Left lung (tissue), 4 donors: ENCODE measurements at regions not wholly inside any gene's neighbourhood (a gene's known extent, or its start where the extent isn't known, plus 50 kb on each side); places are given as distances from the start of the nearest gene placed in this dataset.

Experiments used
- ATAC-seq: fragments of 200-7000 bp; cut with Tn5 transposase; one replicate; pipeline ENCODE4 v1.9.1; 2020; ENCODE audit warnings: moderate library complexity
- DNase-seq, 4 donors: peaks; one replicate each; pipeline ENCODE4 v3.0.0-alpha.2; 2013 to 2020
- H3K27ac ChIP-seq, 2 donors: fragments of 200-600 bp; sonication (generic) in 1 of 2; one replicate each; pipeline versions ENCODE4 v1.5.0 to v1.8.0; 2020 to 2021
- H3K27me3 ChIP-seq, 2 donors: fragments of 200-600 bp; sonication (generic) in 1 of 2; one replicate each; pipeline versions ENCODE4 v1.5.0 to v1.8.0; 2020 to 2021
- H3K36me3 ChIP-seq, 2 donors: fragments of 200-600 bp; sonication (generic) in 1 of 2; one replicate each; pipeline versions ENCODE4 v1.5.0 to v1.8.0; 2020 to 2021
- H3K4me1 ChIP-seq, 2 donors: fragments of 200-600 bp; one replicate each; pipeline ENCODE4 v1.8.0; 2021
- H3K4me3 ChIP-seq, 2 donors: fragments of 200-600 bp; sonication (generic) in 1 of 2; one replicate each; pipeline versions ENCODE4 v1.5.0 to v1.8.0; 2020 to 2021; ENCODE audit warnings: mild to moderate bottlenecking in 1 of 2
- H3K9me3 ChIP-seq, 2 donors: fragments of 200-600 bp; sonication (generic) in 1 of 2; one replicate each; pipeline versions ENCODE4 v1.5.0 to v1.8.0; 2020 to 2021
- intact Hi-C, 2 donors: fragments of 100-400 bp; cut with DNase I; formaldehyde crosslinking; loops; one replicate each; pipeline versions ENCODE4 v1.11.2 to v1.14.2; 2022
- TF ChIP-seq, protein P1 (sequence below), 2 donors: fragments of 200-600 bp; sonication (generic) in 1 of 2; IDR thresholded peaks; one replicate each; pipeline versions ENCODE4 v1.5.0 to v1.8.0; 2021; ENCODE audit warnings: antibody characterized with exemption in 2 of 2
- donor health status: DM: no; HTN: yes; CAD: no.
- donor health status: DM: no; HTN: no; CAD: no.

DNA sequence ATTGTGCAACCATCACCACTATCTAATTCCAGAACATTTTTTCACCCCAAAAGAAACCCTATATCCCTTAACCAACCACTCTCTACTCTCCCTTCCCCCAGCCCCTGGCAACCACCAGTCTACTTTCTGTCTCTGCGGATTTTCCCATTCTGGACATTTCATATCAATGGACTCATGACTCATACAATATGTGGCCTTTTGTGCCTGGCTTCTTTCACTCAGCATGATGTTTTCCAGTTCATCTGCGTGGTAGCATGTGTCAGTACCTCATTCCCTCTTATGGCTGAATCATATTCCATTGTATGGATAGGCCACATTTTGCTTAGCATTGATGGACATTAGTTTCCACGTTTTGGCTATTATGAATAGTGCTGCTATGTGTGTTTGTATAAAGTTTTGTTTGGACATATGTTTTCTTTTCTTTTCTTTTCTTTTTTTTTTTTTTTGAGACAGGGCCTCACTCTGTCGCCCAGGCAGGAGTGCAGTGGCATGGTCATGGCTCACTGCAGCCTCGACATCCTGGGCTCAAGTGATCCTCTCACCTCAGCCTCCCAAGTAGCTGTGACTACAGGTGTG lies 335.4 kb downstream of the BCOR start:
- H3K4me3 ChIP-seq: no peak overlapping the region
- no peaks in the 10 kb centered on the region for H3K4me1 ChIP-seq
- H3K9me3 ChIP-seq: no peaks in the 10 kb centered on the region
- H3K27ac ChIP-seq: no peak overlapping the region
- no peak for DNase-seq
- TF ChIP-seq, protein P1, sequence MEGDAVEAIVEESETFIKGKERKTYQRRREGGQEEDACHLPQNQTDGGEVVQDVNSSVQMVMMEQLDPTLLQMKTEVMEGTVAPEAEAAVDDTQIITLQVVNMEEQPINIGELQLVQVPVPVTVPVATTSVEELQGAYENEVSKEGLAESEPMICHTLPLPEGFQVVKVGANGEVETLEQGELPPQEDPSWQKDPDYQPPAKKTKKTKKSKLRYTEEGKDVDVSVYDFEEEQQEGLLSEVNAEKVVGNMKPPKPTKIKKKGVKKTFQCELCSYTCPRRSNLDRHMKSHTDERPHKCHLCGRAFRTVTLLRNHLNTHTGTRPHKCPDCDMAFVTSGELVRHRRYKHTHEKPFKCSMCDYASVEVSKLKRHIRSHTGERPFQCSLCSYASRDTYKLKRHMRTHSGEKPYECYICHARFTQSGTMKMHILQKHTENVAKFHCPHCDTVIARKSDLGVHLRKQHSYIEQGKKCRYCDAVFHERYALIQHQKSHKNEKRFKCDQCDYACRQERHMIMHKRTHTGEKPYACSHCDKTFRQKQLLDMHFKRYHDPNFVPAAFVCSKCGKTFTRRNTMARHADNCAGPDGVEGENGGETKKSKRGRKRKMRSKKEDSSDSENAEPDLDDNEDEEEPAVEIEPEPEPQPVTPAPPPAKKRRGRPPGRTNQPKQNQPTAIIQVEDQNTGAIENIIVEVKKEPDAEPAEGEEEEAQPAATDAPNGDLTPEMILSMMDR (IDR thresholded peaks at IDR 0.05): no peak
- ATAC-seq: no peak
- H3K36me3 ChIP-seq: no peaks in the 10 kb centered on the region
- intact Hi-C loops: no loop called here
- H3K27me3 ChIP-seq: no peaks in the 10 kb centered on the region

DNA sequence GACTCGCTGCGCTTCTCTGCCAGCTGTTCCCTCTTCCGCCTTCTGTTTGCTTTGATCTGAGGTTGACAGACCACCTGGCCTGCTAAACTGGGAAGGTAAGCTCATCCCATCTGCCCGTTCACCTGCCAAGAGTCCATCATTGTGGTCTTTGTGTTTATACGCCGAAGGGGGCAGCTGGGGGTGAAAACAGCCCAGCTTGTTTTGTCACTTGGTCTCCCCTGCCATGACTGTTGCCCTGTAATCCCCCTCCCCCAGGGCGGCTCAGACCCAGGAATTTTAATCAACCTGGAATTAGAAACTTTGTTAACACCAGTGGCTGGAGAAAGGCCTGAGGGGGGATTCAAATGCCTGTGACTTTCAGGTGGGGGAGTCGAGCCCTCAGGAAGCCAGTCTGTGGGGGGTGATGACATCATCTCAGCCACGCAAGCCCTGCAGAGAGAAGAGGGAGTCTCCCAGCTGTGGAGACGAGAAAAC lies 333.3 kb downstream of the BCOR start:
- H3K36me3 ChIP-seq: no peaks in the 10 kb centered on the region
- no peak for ATAC-seq
- H3K27me3 ChIP-seq: no peaks in the 10 kb centered on the region
- no peak for DNase-seq
- H3K27ac ChIP-seq: no peak overlapping the region
- H3K4me1 ChIP-seq: no peaks in the 10 kb centered on the region
- no peak overlapping the region for H3K4me3 ChIP-seq
- intact Hi-C loops: no loop called here
- TF ChIP-seq, protein P1 (IDR thresholded peaks at IDR 0.05): no peak
- no peaks in the 10 kb centered on the region for H3K9me3 ChIP-seq

DNA sequence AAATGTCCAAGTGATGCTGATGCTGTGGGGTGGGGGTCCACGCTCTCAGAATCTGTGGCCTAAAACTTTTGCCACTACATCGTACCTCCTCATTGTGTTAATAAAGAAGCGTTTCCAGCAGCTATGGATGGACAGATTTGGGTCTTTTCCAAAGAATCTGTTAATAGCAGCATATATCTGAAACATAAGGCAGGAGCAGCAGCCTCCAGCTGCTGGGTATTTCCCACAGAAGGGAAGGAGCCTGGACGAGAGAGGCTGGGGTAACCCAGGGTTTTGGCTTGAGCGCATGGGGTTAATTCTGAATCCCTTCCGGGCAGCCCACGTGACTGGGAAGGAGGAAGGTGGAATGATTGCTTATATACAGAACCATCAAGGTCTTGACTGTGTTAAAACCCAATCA lies 332.4 kb downstream of the BCOR start:
- Histone ChIP-seq H3K36me3 (no peaks in the 10 kb centered on the region), H3K4me3 (no peak overlapping the region), H3K27me3 (no peaks in the 10 kb centered on the region), H3K4me1 (no peaks in the 10 kb centered on the region), H3K27ac (no peak overlapping the region), H3K9me3 (no peaks in the 10 kb centered on the region)
- DNase-seq (no peak), ATAC-seq (no peak)
- TF ChIP-seq, protein P1 (IDR thresholded peaks at IDR 0.05): no peak
- intact Hi-C loops: no loop called here

DNA sequence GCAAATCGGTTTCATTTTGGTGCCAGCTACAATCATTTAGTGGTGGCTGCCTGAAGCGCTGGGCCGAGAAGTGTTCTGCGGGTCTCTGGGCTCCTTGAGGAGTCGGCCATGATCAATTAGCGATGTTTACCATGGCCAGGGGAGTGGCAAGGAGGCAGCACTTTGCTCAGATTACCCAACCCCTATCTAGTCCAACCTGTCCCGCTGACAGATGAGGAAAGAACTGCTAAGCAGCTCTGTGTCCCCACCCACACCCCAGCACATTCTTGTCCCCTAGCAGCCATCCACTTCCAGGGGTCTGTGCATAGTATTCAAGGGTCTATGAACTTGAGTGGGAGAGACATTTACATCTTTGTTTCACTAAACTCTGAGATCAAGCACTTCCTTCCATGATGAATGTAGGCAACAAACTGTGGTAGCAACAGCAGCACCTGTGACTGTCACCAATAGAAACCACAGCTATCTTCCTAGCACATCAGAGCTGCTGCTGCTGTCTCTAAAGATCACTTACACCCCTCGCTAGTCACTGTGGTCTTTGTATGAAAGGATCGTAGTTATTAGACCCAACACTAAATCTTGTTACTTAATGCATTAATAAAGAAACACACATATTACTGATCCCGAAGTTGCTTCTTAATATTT lies 331.6 kb downstream of the BCOR start:
- DNase-seq: no peak
- intact Hi-C loops: no loop called here
- H3K27ac ChIP-seq: no peak overlapping the region

DNA sequence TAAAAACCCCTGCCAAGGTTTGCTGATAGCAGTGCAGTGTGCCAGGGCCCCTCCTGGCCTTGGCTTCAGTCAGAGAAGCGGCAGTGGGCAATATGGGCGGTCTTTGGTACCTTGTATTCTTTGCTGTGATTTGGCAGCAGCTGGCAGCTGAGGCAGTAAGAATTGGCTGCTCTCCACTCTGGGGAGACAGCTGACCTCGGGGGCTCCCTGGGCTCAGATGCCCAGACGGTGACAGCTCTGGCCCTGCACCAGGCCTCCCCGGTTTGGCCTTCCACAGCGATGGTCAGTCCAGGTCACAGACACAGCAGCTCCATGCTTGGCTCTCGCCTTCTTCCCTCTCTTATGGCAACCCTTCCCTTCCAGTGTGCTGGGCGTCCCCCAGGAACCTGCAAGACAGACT lies 330.9 kb downstream of the BCOR start:
- no peak for ATAC-seq
- Histone ChIP-seq H3K4me1 (no peaks in the 10 kb centered on the region), H3K4me3 (no peak overlapping the region), H3K9me3 (no peaks in the 10 kb centered on the region), H3K27me3 (no peaks in the 10 kb centered on the region), H3K27ac (no peak overlapping the region), H3K36me3 (no peaks in the 10 kb centered on the region)
- DNase-seq: no peak
- TF ChIP-seq, protein P1 (IDR thresholded peaks at IDR 0.05): no peak
- intact Hi-C loops: no loop called here

More for the DNA sequence above, 331.6 kb downstream of the BCOR start:
- Histone ChIP-seq H3K4me1 (no peaks in the 10 kb centered on the region), H3K9me3 (no peaks in the 10 kb centered on the region), H3K27me3 (no peaks in the 10 kb centered on the region), H3K4me3 (no peak overlapping the region), H3K36me3 (no peaks in the 10 kb centered on the region)
- ATAC-seq: no peak
- TF ChIP-seq, protein P1 (IDR thresholded peaks at IDR 0.05): no peak
